CD4-positive, alpha-beta T cell treated with Interleukin-15 for 4 hours (primary cell): ENCODE measurements at regions not wholly inside any gene's neighbourhood (a gene's known extent, or its start where the extent isn't known, plus 50 kb on each side); places are given as distances from the start of the nearest gene placed in this dataset.

ENCODE experiments used
- DNase-seq: peaks from one replicate; pipeline ENCODE4 v3.0.0-alpha.2; 2020; ENCODE audit warnings: low spot score

DNA sequence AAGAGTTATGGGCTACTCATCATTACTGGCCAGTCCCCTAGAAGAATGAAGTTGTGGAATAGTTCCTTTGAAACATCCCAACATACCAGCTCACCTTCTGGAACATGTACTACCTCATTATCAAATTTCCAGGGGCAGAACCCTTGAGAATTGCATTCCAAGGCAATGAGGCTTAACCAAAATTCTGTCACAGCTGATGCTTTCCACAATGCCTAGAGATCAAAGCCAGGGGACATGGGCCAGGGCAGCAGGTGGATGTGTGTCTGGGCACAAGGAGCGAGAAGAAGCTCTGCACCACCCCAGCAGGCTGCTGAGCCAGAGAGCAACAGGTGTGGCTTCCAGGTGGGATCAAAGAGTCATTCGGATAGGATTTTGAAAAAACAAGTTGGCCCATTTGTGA, 362.1 kb downstream of the EFNB2 start:
- no peak for DNase-seq

DNA sequence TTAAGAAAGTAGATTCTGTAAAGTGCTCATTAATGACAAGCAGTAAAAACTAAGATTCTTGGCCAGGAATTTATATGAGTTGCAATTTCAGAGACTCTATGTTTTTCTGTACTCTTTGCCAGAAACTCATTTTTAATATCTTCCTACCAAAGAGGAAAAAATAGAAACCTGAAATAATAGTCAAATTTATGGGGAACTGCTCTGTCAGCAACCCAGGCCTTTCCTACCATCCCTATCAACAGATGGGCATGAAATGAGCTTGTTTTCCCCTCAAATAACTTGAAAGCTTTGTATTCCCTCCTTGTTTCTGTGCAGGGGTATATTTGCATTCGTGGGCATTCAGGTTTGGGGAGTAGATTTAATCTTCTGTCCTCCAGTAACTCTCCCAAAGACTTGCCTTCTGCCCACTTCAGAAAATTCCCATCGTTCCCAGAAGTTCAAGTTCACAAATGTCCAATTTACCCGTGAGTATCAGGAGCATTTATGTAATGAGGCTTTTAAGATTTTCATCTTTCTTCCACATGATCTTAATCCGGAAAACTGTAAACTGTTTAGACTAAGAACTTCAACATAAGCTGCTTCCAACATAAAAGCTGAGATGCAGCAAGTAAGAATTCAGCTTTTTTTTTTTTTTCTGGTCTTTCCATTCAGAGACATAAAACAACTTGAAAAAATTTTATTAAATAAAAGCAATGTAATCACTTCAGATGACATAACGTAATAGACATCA, 363.1 kb downstream of the EFNB2 start:
- no peak for DNase-seq

DNA sequence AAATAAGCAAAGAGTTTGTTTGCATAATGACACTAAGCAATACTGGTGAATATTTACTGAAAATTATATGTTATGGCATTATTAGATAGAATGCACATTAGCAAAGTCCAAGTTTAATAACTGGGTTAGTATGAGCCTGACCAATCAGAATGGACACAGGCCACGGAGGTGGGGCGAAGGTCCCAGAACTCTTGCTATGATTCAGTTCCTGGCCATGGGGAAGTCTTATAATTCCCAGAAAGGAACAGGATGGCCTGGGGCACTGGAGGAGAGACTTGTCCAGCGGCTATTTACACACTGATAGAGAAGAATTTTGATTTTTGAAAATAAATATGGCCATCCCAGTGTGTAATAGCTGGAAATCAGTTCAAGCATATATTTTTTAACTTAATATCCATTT, 372.0 kb downstream of the EFNB2 start:
- DNase-seq = no peak

DNA sequence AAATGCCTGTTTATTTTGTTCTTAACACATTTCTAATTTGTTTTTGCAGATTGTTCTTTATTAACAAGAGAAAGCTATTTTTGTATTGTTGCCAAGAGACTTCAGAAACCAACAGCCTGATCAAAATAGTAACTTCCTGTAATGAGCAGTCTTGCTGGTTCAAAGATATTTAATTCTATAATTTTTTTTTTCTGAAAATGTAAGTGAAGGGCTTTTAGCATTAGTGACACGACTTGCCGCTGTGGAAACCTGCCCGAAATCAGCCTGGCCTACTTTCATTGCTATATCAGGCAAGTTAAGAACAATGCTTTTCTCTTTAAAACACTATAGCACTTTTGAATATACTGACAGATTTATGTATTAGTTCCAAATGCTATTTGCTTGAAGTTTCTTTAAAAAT, 374.3 kb downstream of the EFNB2 start:
- no peak for DNase-seq

DNA sequence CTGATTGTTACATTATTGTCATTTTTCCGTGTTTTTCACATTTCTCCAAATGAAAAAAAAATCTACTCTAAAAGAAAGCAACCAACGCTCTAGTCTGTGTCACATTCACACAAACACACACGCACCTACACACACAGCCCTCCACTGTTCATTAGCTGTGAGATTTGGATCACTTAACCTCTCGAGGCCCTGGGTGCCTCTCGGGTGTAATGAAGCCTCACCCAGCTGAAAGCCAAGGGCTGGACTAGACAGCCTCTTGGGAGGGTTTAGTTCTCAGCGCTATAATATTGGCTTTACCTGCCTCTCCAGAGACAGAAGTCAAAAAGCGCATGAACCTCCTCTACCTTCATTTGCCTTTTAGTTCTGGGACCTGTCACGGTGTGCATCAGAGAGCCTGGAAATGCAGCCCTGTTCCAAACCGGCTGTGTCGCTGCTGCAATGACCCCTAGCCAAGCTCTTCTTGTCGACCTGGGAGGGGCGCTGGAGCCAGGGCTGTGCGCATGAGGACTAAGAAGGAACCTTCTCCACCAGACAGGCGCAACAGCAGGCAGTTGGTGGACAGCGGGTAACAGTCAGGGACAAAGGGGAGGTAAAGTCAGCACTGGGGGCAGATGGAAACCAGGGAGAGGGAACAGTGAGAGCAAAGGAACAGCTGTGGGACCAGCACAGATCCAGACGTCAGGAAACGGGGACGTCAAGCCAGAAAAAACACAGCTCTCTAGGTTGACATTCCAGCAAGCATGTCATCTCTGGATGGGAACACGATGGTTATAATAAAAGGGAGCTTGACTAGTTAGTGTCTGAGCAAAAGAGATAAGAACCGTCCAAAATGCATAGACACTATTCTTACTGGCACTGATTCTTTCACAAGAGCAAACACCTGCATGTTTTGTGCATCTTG, 375.9 kb downstream of the EFNB2 start:
- DNase-seq = no peak

DNA sequence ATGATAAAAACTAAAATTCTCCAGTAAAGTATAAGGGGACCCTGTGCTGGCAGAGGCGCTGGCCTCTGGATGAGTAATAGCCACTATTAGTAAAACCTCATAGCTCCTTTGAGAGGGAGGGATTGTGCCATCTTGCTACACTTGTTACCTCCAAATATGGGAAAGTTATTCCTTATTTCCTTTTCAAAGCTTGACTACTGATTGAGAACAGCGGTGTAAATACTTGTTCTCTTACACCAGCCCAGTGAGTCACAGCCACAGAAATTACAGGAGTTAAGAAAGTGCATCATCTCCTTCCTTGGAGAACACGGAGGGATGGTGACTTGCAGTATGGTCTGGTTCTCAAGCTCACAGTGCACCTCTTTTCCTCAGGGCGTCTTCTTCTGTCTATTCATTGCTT, 379.0 kb downstream of the EFNB2 start:
- DNase-seq = no peak

DNA sequence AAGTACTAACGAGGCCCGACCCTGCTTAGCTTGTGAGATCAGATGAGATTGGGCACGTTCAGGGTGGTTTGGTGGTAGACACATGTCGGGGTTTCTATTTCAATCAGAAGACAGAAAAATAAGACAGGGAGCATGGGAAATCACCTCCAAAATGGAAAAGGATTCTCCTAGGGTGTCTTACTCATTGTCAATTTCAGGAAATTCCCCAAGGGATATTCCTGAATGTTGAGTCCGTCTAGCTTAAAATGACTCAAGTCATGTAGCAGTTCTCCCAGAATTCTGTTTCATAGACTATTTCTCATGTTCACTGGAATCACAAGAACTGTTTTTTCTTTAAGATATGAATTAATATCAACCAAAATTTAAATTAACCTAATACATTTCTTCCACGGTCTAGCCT, 380.1 kb downstream of the EFNB2 start:
- no peak for DNase-seq

DNA sequence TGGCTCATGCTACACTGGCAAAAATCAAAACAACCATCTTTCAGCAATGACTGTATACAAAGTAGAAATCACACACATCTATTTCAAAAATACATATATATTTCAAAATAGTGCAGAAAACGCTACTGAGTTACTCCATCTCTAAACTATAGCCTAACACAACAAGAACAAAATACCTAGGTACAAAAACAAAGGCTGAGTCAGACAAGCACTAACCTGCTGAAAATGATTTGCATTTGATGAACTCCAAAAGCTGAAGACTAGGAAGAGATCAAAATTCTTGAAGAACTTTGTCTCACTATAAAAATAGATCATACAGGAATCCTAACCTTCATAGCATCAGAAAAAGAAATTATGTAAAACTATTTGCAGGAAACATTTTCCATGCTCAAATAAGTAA, 381.6 kb downstream of the EFNB2 start:
- no peak for DNase-seq

DNA sequence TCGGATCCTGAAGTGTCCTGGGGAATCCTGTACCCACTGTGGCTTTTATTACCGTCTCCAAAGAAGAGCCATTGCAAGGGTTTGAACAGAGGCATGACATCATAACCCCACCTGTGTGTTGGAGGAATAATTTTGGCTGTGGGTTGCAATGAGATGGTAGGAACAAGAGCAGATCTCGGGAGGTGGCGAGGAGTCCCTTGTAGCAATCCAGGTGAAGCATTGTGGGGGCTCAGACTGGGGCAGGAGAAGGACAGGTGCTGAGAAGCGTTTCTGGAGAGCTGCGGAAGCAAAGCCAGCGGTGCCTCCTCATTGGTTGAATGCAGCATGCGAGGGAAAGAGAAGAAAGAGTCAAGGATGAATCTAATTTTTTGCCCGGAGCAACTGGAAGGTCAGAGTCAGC, 382.4 kb downstream of the EFNB2 start:
- no peak for DNase-seq

DNA sequence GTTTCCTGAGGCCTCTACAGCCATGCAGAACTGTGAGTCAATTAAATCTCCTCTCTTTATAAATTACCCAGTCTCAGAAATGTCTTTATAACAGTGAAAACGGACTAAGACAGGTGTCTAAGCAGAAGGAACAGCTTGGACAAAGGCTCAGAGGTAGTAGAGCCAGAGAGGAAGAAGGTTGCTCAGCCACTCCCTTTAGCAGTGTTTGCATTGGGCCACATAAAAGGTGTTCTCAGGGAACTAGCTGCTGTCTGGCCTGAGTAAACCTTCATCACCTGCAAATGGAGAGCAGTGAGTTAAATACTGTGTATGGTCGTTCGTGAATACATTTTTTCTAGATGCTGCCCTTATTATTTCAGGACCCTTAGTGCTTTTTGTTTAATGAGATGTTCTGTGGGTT, 383.4 kb downstream of the EFNB2 start:
- DNase-seq = no peak

DNA sequence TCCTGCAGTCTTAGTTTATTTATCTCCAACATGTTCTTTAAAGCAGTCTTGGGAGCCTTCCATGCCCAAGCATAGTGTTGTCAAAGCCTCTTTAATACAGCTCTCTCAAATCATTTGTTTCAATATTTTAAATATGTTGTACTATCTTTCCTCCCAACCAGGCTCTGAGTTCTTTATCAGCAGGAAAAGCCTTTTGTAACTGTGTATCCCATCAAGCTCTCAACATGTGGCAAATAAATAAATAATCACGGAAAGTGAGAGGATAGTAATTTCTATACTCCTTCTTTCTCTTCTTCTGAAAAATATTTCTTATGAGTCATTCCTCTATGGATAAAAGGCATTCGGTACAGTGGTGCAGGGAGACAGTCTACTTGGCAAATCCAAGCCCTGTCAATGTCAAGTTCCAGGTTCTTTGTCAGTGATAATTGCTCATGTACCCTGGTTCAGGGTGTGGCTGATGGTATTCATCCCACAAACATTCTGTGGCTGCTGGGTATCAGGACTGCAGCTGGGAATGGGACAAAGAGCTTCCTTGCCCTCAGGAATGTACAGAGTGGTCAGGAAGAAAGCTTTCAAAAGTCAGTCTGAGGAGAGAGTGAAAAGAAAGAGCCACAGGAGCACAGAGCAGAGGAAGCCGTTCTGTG, 384.3 kb downstream of the EFNB2 start:
- no peak for DNase-seq

DNA sequence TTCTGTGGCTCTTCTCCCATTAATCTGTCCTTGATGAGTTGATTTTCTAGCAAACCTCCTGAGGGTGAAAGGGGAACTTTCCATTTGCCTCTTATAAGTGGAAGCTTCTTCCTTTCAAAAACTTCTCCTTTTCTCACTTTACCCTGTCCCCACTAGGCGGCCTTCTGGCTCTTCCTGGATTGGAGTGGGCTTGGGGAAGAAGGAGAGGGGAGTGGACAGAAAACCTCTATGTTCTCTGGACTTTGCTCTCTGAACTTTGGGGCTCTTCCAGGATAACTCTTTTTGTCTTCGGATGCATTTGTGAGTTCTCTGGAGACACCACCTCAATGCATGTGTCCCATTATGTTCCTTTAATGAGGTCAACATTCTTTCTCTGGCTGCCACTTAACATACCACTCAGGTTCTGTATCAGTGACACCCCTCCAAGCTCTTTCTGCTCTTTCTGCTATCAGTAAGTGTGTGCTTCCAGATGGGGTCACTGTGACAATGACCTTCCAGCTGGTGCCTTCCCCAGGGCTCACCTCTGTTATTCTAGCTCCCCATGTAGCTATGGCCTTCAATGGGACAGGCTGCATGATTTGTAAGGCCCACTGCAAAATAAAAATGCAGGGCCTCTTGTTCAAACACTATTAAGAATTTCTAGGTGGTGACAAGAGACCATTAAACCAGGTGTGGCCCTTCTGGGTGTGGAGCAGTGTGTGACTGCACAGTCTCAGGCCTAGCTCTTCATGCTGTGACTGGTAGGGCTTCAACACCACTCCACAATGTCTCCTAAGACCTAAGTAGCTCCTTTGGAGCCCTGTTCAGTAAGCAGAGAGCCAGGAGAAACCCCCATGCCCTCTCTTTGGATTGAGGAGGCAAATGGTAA, 389.2 kb downstream of the EFNB2 start:
- no peak for DNase-seq

DNA sequence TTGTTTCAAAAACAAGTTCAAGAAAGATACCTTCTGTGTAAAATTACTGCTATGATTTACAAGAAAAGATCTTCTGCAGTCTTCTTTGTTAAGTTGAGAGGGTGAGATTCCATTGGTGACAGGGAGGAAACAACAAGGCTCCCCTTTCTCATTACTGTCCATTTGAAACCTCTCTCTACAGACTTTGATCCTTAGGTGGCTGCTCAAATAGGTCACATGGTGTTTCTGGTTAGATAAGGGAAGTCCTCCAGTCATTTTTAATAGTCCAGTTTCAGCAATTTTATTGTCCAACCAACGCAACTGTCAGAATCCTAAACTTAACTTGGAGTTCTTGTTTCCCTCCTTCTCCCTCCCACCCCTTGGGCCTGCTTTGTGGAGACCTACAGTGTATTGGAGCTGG, 390.4 kb downstream of the EFNB2 start:
- DNase-seq = no peak

DNA sequence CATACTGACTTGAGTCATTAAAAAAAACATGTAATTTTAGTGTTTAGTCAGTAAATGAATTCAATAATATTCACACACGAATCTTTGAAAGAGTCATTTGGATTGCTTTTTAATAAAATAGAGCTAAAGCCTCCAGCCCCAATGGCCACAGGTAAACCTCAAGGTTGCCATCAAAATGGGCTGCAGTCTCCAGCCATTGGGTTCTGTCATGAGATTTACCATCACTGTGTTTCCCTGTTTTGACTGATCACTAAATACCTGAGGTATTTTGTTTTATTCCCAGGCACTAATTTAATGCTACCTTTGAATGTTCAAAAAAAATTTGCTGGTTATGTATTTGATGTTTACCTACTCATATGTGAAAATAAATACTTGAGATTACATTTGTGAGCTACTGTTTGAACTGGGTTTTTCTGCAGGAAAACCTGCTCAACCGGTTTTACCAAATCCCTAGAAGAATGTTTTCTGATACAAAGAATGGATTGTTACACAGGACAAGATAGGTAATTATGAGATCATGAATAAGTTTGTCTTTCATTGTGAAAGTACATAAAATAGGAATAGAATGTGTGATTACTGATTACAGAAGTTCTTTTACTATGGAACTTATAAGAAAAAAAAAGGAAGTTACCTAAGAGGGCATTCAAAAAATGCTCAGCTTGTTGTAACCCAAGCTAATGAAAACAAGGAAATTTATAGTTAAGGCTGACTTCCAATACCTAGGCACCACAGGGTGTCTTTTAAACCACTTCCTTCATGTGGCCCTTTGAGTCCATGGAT, 391.3 kb downstream of the EFNB2 start:
- DNase-seq = no peak

DNA sequence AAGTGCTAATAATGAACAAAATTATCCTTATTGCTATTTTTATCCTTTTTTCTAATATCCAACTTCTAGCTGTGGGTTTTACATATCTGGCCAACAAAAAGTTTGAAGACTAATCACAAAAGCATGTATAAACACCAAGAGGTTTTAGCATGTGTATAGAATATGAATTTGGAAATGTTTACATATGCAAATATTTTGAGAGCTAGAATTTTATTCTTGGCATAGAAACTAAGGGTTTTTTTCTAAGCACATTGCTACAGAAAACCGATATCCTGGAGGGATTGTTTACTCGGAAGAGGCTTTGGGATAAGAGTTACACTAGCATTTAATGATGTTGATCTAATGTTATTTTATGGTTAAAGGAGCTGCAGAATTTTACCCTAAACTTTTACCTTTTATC, 392.1 kb downstream of the EFNB2 start:
- no peak for DNase-seq

DNA sequence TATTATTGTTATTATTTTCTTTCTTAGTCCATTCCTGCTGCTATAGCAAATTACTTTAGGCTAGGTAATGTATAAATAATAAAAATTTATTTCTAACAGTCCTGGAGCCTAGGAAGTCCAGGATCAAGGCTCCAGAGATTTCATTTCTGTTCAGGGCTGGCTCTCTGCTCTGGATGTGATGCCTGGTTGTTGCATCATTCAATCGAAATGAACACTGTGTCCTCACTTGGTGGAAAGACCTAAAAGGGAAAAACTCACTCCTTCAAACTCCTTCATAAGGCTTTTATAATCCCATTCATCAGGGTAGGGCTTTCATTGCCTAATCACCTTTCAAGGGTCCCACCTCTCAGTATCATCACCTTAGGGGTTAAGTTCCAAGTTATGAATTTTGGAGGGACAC, 395.0 kb downstream of the EFNB2 start:
- DNase-seq = no peak

DNA sequence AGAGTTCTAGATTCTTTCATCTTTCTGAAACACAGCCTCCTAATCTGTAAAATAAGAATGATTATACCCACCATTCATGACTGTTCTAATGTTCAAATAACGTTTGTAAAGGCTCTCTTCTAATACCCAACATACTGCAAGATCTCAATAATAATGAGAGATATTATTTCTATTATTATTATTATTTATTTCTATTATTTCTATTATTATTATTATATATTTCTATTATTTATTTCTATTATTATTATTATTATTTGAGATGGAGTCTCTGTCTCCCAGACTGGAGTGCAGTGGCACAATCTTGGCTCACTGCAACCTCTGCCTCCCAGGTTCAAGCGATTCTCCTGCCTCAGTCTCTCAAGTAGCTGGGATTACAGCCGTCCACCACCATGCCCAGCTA, 395.5 kb downstream of the EFNB2 start:
- DNase-seq = no peak

DNA sequence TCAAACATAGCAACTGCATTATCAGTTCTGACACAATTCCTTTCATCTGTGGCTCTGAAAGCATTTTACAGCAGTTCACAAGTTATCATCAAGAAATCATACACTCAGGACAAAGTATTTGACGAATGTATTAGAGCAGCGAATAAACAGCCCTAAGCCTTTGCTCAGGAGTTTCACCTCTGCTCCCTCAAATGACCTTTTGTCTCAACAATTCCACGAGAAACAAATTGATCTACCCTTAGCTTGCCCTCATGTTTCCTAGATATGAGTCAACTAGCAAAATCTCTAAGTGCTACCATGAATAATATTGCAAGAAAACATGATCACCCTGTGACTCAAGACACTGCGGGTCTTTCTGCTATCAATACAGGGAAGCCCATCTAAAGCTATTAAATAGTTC, 396.1 kb downstream of the EFNB2 start:
- DNase-seq = no peak

DNA sequence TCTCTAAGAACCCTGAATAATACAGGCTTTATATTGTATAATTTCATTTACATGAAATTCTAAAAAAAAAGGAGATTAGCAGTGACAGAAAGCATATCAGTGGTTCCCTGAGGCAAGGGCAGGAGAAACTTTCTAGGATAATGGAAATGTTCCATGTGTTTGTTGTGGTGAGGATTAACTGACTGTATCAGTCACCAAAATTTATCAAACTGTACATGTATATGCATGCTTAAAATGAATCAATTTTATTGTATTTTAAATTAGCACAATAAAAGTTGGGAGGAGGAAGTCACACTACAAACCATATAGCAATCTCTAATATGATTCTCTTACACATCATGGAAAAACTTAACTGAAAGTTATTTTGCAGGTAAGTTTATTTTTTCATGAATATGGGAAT, 396.8 kb downstream of the EFNB2 start:
- no peak for DNase-seq

DNA sequence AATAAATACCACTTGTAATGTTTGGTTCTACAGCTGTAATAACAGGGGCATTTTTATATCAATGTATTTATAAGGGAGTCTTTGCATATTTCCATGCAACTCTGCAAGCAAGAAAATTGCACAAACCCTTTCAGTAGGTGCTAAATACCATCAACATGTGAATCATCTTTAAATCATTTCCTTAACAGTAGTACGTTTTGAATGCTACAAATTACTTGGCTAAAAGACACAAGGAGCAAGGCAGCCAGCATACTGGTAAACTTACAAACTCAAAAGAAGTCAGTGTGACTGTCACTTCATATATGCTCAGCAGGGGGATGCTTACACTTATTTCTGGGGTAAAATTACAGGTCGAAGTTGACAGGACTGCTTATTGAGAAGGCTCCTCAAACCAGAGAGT, 402.4 kb downstream of the EFNB2 start:
- no peak for DNase-seq

DNA sequence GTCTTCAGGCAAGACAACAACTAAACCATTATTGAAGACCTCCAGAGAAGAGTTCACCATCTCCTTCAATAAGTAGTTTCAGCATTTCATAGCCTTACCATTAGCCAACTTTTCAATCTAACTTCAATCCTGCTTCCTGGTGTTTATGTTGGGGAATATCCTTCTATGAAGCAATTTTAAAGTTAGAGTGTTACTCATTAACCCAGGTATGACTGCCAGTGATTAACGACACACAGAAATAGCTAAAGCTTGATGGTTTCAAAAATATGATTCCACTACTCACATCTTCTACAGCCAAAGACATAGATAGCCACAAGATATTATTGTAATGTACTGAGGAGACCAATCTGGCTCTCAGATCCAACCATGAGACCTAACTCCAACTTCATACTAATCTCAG, 403.2 kb downstream of the EFNB2 start:
- DNase-seq = no peak
